ENCODE measurements at regions not wholly inside any gene's neighbourhood (a gene's known extent, or its start where the extent isn't known, plus 50 kb on each side); places are given as distances from the start of the nearest gene placed in this dataset.

DNA sequence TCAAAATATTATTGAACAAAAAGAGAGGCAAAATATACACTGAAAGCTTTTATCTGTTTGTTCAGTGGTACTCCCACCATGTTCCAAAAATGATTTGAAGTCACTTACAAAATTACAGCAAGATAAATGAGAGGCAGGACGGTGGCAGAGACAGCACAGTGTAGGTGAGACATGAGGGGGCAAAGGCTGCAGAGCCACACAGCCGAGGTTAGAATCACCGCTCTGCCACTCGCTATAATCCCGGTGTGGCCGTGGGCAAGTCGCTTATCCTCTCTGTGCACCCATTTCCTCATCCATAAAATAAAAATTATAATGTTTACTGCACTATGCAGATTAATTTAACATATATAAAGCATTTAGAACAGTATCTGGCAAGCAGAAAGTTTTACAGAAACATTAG is 140.1 kb upstream of the BEND6 start:
- TF ChIP-seq, protein P1, sequence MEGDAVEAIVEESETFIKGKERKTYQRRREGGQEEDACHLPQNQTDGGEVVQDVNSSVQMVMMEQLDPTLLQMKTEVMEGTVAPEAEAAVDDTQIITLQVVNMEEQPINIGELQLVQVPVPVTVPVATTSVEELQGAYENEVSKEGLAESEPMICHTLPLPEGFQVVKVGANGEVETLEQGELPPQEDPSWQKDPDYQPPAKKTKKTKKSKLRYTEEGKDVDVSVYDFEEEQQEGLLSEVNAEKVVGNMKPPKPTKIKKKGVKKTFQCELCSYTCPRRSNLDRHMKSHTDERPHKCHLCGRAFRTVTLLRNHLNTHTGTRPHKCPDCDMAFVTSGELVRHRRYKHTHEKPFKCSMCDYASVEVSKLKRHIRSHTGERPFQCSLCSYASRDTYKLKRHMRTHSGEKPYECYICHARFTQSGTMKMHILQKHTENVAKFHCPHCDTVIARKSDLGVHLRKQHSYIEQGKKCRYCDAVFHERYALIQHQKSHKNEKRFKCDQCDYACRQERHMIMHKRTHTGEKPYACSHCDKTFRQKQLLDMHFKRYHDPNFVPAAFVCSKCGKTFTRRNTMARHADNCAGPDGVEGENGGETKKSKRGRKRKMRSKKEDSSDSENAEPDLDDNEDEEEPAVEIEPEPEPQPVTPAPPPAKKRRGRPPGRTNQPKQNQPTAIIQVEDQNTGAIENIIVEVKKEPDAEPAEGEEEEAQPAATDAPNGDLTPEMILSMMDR (IDR thresholded peaks at IDR 0.05), result no peak
- no peak for TF ChIP-seq EZH2 (IDR thresholded peaks at IDR 0.05; ENCODE audit: borderline replicate concordance, insufficient read depth, low read depth, low read length, poor library complexity, severe bottlenecking)

All from B cell (primary cell).